H1 (cell line): ENCODE measurements at regions not wholly inside any gene's neighbourhood (a gene's known extent, or its start where the extent isn't known, plus 50 kb on each side); places are given as distances from the start of the nearest gene placed in this dataset.

ENCODE experiments used
- CTCF ChIA-PET: fragments of 300-600 bp; sonication (Branson Sonifier 250); formaldehyde crosslinking; loops from one replicate; lab custom pipeline; 2021; ENCODE audit not compliant: partially characterized antibody; lab: Charles Lee
- POLR2A ChIA-PET: fragments of 300-600 bp; sonication (Branson Sonifier 250); formaldehyde crosslinking; loops from one replicate; lab custom pipeline; 2021; ENCODE audit warnings: inconsistent platforms; ENCODE audit not compliant: partially characterized antibody; lab: Charles Lee
- DNase-seq, 2 experiments: peaks; one replicate each; pipeline versions ENCODE4 v3.0.0 to v3.0.0-alpha.2; 2010 to 2022; ENCODE audit warnings: low spot score in 2 of 2, low read depth in 1 of 2, mixed read lengths in 1 of 2
- FAIRE-seq: peaks from 2 replicates; lab custom pipeline; 2011; peaks lifted over from hg19 to GRCh38; lab: Jason Lieb, UNC
- H2AFZ ChIP-seq: 2 replicates; pipeline ENCODE4 v1.8.1; 2012; ENCODE audit warnings: low read length, inconsistent platforms
- H2AK5ac ChIP-seq: 2 replicates; pipeline ENCODE4 v1.6.1; 2013; ENCODE audit warnings: low read depth, low read length
- H2BK120ac ChIP-seq: replicated peaks from 2 replicates; pipeline ENCODE3; 2013; ENCODE audit warnings: low read depth, low read length, inconsistent platforms
- H2BK12ac ChIP-seq: 2 replicates; pipeline ENCODE4 v1.6.1; 2013; ENCODE audit warnings: low read depth, low read length
- H2BK15ac ChIP-seq: 2 replicates; pipeline ENCODE4 v1.6.1; 2013; ENCODE audit warnings: low read length
- H2BK20ac ChIP-seq: 2 replicates; pipeline ENCODE4 v1.6.1; 2013; ENCODE audit warnings: low read length
- H2BK5ac ChIP-seq: 2 replicates; pipeline ENCODE4 v1.6.1; 2013; ENCODE audit warnings: low read depth, low read length
- H3K14ac ChIP-seq: 2 replicates; pipeline ENCODE4 v1.6.1; 2013; ENCODE audit warnings: inconsistent platforms; ENCODE audit not compliant: insufficient read length
- H3K18ac ChIP-seq: 2 replicates; pipeline ENCODE4 v1.6.1; 2013; ENCODE audit warnings: low read length; ENCODE audit errors: extremely low read depth
- H3K23ac ChIP-seq: 2 replicates; pipeline ENCODE4 v1.6.1; 2013; ENCODE audit warnings: inconsistent platforms; ENCODE audit not compliant: insufficient read length
- H3K23me2 ChIP-seq: 2 replicates; pipeline ENCODE4 v1.6.1; 2013; ENCODE audit warnings: low read depth, low read length
- H3K27ac ChIP-seq: 2 replicates; pipeline ENCODE4 v1.6.1; 2011; ENCODE audit warnings: low read depth, low read length, inconsistent platforms
- H3K27me3 ChIP-seq, 4 experiments: replicated peaks in 1 of 4; 1 replicate in 1 of 4; 2 replicates in 3 of 4; pipeline versions ENCODE4 v1.6.1 to v1.8.1; 2011 to 2013; ENCODE audit warnings: low read length in 3 of 4, mild to moderate bottlenecking in 3 of 4, inconsistent platforms in 2 of 4, mixed read lengths in 2 of 4, moderate library complexity in 1 of 4; ENCODE audit not compliant: control insufficient read depth in 3 of 4, insufficient read depth in 3 of 4; ENCODE audit errors: extremely low read depth in 1 of 4
- H3K36me3 ChIP-seq, 4 experiments: 2 replicates each; pipeline versions ENCODE4 v1.6.1 to v1.8.1; 2011 to 2013; ENCODE audit warnings: mild to moderate bottlenecking in 4 of 4, low read length in 3 of 4, moderate library complexity in 2 of 4, control low read depth in 1 of 4, inconsistent platforms in 1 of 4; ENCODE audit not compliant: insufficient read depth in 4 of 4, control insufficient read depth in 2 of 4
- H3K4ac ChIP-seq: replicated peaks from 2 replicates; pipeline ENCODE3; 2013; ENCODE audit warnings: low read length, low read depth, mixed read lengths, inconsistent platforms; ENCODE audit not compliant: insufficient read length
- H3K4me1 ChIP-seq, 4 experiments: replicated peaks in 1 of 4; 1 replicate in 1 of 4; 2 replicates in 3 of 4; pipeline versions ENCODE4 v1.6.1 to v1.8.1; 2011 to 2013; ENCODE audit warnings: low read length in 3 of 4, inconsistent platforms in 2 of 4, mixed read lengths in 1 of 4; ENCODE audit not compliant: insufficient read depth in 4 of 4, control insufficient read depth in 3 of 4
- H3K4me2 ChIP-seq, 2 experiments: 2 replicates each; pipeline versions ENCODE4 v1.6.1 to v1.8.1; 2011 to 2013; ENCODE audit warnings: low read depth in 2 of 2, low read length in 2 of 2, control low read depth in 1 of 2, inconsistent platforms in 1 of 2, mild to moderate bottlenecking in 1 of 2; ENCODE audit not compliant: insufficient read depth in 1 of 2
- H3K4me3 ChIP-seq, 4 experiments: fragments of 200-600, 300-600 bp in 1 of 4; sonication (generic), shearing (Covaris generic), sonication (Bioruptor Twin) in 1 of 4; 2 replicates each; pipeline versions ENCODE4 v1.5.1 to v1.8.1; 2011 to 2016; ENCODE audit warnings: low read length in 4 of 4, low read depth in 3 of 4, control low read depth in 2 of 4, inconsistent platforms in 2 of 4, mild to moderate bottlenecking in 2 of 4, mixed read lengths in 1 of 4, moderate library complexity in 1 of 4; ENCODE audit not compliant: insufficient read depth in 2 of 4; ENCODE audit errors: extremely low read depth in 1 of 4
- H3K56ac ChIP-seq: replicated peaks from 2 replicates; pipeline ENCODE3; 2013; ENCODE audit warnings: low read depth, mild to moderate bottlenecking, mixed read lengths, low read length, inconsistent platforms; ENCODE audit not compliant: insufficient read length
- H3K79me1 ChIP-seq: 2 replicates; pipeline ENCODE4 v1.6.1; 2013; ENCODE audit warnings: low read depth, low read length, control low read depth
- H3K79me2 ChIP-seq, 2 experiments: 2 replicates each; pipeline versions ENCODE4 v1.6.1 to v1.8.1; 2012 to 2013; ENCODE audit warnings: low read length in 2 of 2, mild to moderate bottlenecking in 2 of 2, inconsistent platforms in 1 of 2; ENCODE audit not compliant: insufficient read depth in 2 of 2, control insufficient read depth in 1 of 2
- H3K9ac ChIP-seq, 4 experiments: replicated peaks in 1 of 4; 1 replicate in 1 of 4; 2 replicates in 3 of 4; pipeline versions ENCODE4 v1.6.1 to v1.8.1; 2011 to 2013; ENCODE audit warnings: low read depth in 3 of 4, low read length in 3 of 4, control low read depth in 2 of 4, mild to moderate bottlenecking in 2 of 4, moderate library complexity in 2 of 4, inconsistent platforms in 1 of 4; ENCODE audit errors: extremely low read depth in 1 of 4
- H3K9me3 ChIP-seq, 2 experiments: 2 replicates each; pipeline versions ENCODE4 v1.6.1 to v1.8.1; 2012 to 2013; ENCODE audit warnings: mild to moderate bottlenecking in 2 of 2, moderate library complexity in 2 of 2, control low read depth in 1 of 2, inconsistent platforms in 1 of 2, low read depth in 1 of 2, low read length in 1 of 2, mixed read lengths in 1 of 2; ENCODE audit not compliant: insufficient read depth in 2 of 2
- H4K20me1 ChIP-seq, 2 experiments: replicated peaks in 1 of 2; 2 replicates each; pipeline versions ENCODE3 to v1.8.1; 2011 to 2013; ENCODE audit warnings: inconsistent platforms in 2 of 2, low read length in 2 of 2, mild to moderate bottlenecking in 1 of 2; ENCODE audit not compliant: insufficient read depth in 2 of 2, control insufficient read depth in 1 of 2
- H4K5ac ChIP-seq: 2 replicates; pipeline ENCODE4 v1.6.1; 2013; ENCODE audit warnings: low read length, low read depth, mixed read lengths, inconsistent platforms; ENCODE audit not compliant: insufficient read length
- H4K8ac ChIP-seq: 2 replicates; pipeline ENCODE4 v1.8.0; 2013; ENCODE audit warnings: mild to moderate bottlenecking, moderate library complexity, low read length, inconsistent platforms; ENCODE audit not compliant: insufficient read depth; ENCODE audit errors: extremely low read depth
- H4K91ac ChIP-seq: replicated peaks from 2 replicates; pipeline ENCODE3; 2013; ENCODE audit warnings: low read length, mixed read lengths, inconsistent platforms; ENCODE audit not compliant: insufficient read length
- ASH2L ChIP-seq: fragments of 200-600, 300-600 bp; sonication (generic); IDR thresholded peaks from one replicate; pipeline ENCODE4 v1.7.1; 2017; ENCODE audit warnings: low read length
- CEBPB ChIP-seq: IDR thresholded peaks from 2 replicates; pipeline ENCODE4 v1.6.1; 2012; ENCODE audit warnings: low read depth, low read length
- CHD1 ChIP-seq: IDR thresholded peaks from 2 replicates; pipeline ENCODE4 v1.6.1; 2012; ENCODE audit warnings: low read depth, low read length, improper control_type of control experiment
- EZH2 ChIP-seq: fragments of 200-600 bp; sonication (generic); IDR thresholded peaks from 2 replicates; pipeline ENCODE4 v1.7.1; 2012; ENCODE audit warnings: low read depth, mild to moderate bottlenecking, moderate library complexity, low read length, inconsistent platforms; ENCODE audit not compliant: severe bottlenecking
- GTF2F1 ChIP-seq: IDR thresholded peaks from 2 replicates; pipeline ENCODE4 v1.6.1; 2012; ENCODE audit warnings: low read depth, low read length, improper control_type of control experiment, borderline replicate concordance
- KDM4A ChIP-seq: IDR thresholded peaks from one replicate; pipeline ENCODE4 v1.7.1; 2012; ENCODE audit warnings: low read depth, mild to moderate bottlenecking, moderate library complexity, low read length, inconsistent platforms; ENCODE audit not compliant: severe bottlenecking
- MAFK ChIP-seq: IDR thresholded peaks from 2 replicates; pipeline ENCODE4 v1.6.1; 2012; ENCODE audit warnings: low read depth, mild to moderate bottlenecking, improper control_type of control experiment, low read length
- NRF1 ChIP-seq: IDR thresholded peaks from 2 replicates; pipeline ENCODE4 v1.6.1; 2011; ENCODE audit warnings: mild to moderate bottlenecking, low read depth, low read length, improper control_type of control experiment
- POU5F1 ChIP-seq: IDR thresholded peaks from 2 replicates; pipeline ENCODE4 v1.6.1; 2011; ENCODE audit warnings: low read depth, mild to moderate bottlenecking, low read length, moderate library complexity
- RBBP5 ChIP-seq: IDR thresholded peaks from 2 replicates; pipeline ENCODE4 v1.7.1; 2012; ENCODE audit warnings: low read depth, mild to moderate bottlenecking, inconsistent platforms, low read length, moderate library complexity, borderline replicate concordance
- SIRT6 ChIP-seq: IDR thresholded peaks from one replicate; pipeline ENCODE4 v1.7.1; 2012; ENCODE audit warnings: low read length, inconsistent platforms
- SP4 ChIP-seq: IDR thresholded peaks from 2 replicates; pipeline ENCODE4 v1.6.1; 2012; ENCODE audit warnings: low read length, inconsistent platforms
- TAF7 ChIP-seq: optimal IDR thresholded peaks from 2 replicates; pipeline ENCODE3; 2011; ENCODE audit warnings: low read depth, mild to moderate bottlenecking, inconsistent platforms, low read length, moderate library complexity, borderline replicate concordance
- YY1 ChIP-seq: IDR thresholded peaks from 2 replicates; pipeline ENCODE4 v1.6.1; 2011; ENCODE audit warnings: low read depth, mild to moderate bottlenecking, low read length
- WGBS, 2 experiments: shearing (Covaris generic) in 1 of 2; methylation state at CpG; one replicate each; pipeline versions ENCODE4 v1.1.6 to v1.1.7; 2013 to 2015; ENCODE audit warnings: low lambda C conversion rate in 2 of 2, mixed read lengths in 2 of 2, inconsistent platforms in 1 of 2, low coverage in 1 of 2, missing lambda C conversion rate in 1 of 2; ENCODE audit not compliant: insufficient replicate concordance in 2 of 2, insufficient coverage in 1 of 2, insufficient read length in 1 of 2; ENCODE audit errors: extremely low coverage in 1 of 2, missing lambda C conversion rate in 1 of 2; 5-methylcytosine and 5-hydroxymethylcytosine counted together

- no peak overlapping the region for H2BK5ac ChIP-seq
- TF ChIP-seq RBBP5 (no peak), POU5F1 (no peak), GTF2F1 (no peak), KDM4A (no peak), YY1 (no peak), MAFK (no peak), CEBPB (no peak), EZH2 (no peak), ASH2L (no peak), CHD1 (no peak), SIRT6 (no peak), TAF7 (no peak), SP4 (no peak), NRF1 (no peak)
- no peak overlapping the region for H3K9ac ChIP-seq
- ChIA-PET CTCF (interaction anchor here (0.8 to 1.1 kb wide), 2 partner anchors 16 to 221 kb away, joined by 3 read pairs; no protein-coding TSS in a partner anchor), POLR2A (no interaction called here)
- H2BK120ac ChIP-seq = no peak overlapping the region
- no peak overlapping the region for H2AK5ac ChIP-seq
- no peak overlapping the region for H3K14ac ChIP-seq
- H3K23ac ChIP-seq = no peak overlapping the region
- no peak overlapping the region for H2BK15ac ChIP-seq
- no peaks in the 10 kb centered on the region for H3K79me2 ChIP-seq
- no peak for FAIRE-seq
- no peak overlapping the region for H2BK12ac ChIP-seq
- no peak for DNase-seq
- H2BK20ac ChIP-seq = no peak overlapping the region
- no peaks in the 10 kb centered on the region for H3K4me1 ChIP-seq
- H4K20me1 ChIP-seq = no peaks in the 10 kb centered on the region
- H3K79me1 ChIP-seq = no peaks in the 10 kb centered on the region
- no peak overlapping the region for H3K4me3 ChIP-seq
- H3K27ac ChIP-seq = no peak overlapping the region
- H4K91ac ChIP-seq = no peak overlapping the region
- H3K9me3 ChIP-seq = no peaks in the 10 kb centered on the region; a peak in 1 of 4 replicates
- H2AFZ ChIP-seq = no peak overlapping the region
- no peaks in the 10 kb centered on the region for H3K27me3 ChIP-seq
- no peak overlapping the region for H4K8ac ChIP-seq
- no peaks in the 10 kb centered on the region for H3K23me2 ChIP-seq
- H4K5ac ChIP-seq = no peak overlapping the region
- H3K56ac ChIP-seq = no peak overlapping the region
- no peak overlapping the region for H3K4me2 ChIP-seq
- H3K4ac ChIP-seq = no peak overlapping the region
- H3K36me3 ChIP-seq = no peaks in the 10 kb centered on the region
- 84% methylated on average over 8 of the region's 8 CpGs; no CpG with 5 or more reads in 1 of the 2 experiments for WGBS, 2 experiments
- H3K18ac ChIP-seq = no peak overlapping the region
Measured at GRCh38 chr6:33918175-33918695, 114.4 kb upstream of the MLN start.
